ENCODE measurements at regions not wholly inside any gene's neighbourhood (a gene's known extent, or its start where the extent isn't known, plus 50 kb on each side); places are given as distances from the start of the nearest gene placed in this dataset.

- in situ Hi-C loops (cut with MboI; ENCODE audit: low pct_unique_long_range_greater_than_20kb, low sequenced_read_pairs, unreplicated experiment) = no loop called here
- TF ChIP-seq, protein P1, sequence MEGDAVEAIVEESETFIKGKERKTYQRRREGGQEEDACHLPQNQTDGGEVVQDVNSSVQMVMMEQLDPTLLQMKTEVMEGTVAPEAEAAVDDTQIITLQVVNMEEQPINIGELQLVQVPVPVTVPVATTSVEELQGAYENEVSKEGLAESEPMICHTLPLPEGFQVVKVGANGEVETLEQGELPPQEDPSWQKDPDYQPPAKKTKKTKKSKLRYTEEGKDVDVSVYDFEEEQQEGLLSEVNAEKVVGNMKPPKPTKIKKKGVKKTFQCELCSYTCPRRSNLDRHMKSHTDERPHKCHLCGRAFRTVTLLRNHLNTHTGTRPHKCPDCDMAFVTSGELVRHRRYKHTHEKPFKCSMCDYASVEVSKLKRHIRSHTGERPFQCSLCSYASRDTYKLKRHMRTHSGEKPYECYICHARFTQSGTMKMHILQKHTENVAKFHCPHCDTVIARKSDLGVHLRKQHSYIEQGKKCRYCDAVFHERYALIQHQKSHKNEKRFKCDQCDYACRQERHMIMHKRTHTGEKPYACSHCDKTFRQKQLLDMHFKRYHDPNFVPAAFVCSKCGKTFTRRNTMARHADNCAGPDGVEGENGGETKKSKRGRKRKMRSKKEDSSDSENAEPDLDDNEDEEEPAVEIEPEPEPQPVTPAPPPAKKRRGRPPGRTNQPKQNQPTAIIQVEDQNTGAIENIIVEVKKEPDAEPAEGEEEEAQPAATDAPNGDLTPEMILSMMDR (IDR thresholded peaks at IDR 0.05; ENCODE audit: extremely low read depth, insufficient read depth, missing control alignments) = no peak
- DNase-seq (ENCODE audit: low spot score) = no peak
Measured at GRCh38 chr2:150023044-150023443, 435.5 kb upstream of the MMADHC start.

DNA sequence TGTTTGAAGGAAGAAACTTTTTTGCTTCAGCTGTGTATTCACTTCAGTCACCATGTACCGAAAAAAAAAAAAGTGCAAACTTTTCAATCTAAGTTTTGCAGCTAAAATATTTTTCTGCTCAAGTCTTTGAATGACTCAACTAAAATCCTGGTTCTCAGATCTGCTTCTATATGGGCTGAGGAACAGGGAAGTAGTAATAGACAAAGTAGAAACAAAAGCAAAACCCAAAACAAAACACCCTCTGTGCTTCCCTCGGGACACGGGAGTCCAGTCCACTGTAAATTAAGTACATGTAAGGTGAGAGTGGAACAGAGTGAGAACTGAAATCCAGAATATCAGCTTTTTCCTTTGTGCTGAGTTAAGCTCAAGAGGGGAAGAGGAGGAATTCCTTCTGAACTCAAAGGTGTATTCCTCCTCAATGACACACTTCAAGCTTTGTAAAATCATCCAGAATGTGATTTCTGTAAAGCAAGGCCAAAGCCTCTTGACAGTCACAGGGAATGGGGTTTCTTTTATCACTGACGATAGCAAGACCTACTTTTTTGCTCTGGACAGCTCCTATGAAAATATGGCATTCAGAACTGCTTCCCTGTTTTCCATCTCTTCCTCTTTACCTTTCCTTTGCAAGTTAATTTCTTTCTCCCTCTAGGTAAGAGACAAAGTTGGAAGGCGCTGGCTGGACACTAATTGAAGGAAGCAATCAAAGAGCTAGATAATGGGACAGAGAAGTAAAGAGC lies 433.5 kb upstream of the MMADHC start:
- no peak for DNase-seq (ENCODE audit: low spot score)
- TF ChIP-seq, protein P1 (IDR thresholded peaks at IDR 0.05; ENCODE audit: extremely low read depth, insufficient read depth, missing control alignments) = no peak
- in situ Hi-C loops (cut with MboI; ENCODE audit: low pct_unique_long_range_greater_than_20kb, low sequenced_read_pairs, unreplicated experiment) = no loop called here

DNA sequence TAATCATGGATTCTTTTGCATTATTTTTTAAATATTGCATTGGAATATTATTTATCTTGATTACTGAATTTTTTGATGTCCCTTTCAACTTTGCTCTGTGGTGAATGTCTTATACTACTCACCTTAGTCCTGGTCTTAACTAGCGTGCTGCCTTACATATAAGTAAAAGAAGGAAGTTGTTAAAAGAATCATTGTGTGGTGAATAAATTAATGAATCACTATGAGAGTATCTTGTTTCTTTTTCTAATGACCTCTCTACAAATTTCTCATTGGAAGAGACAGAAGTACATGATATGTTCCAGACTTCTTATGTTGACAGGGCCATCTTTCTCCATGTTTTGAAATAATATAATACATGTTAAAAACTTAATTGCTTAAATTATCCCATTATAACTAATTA lies 432.6 kb upstream of the MMADHC start:
- TF ChIP-seq, protein P1 (IDR thresholded peaks at IDR 0.05; ENCODE audit: extremely low read depth, insufficient read depth, missing control alignments) = no peak
- no peak for DNase-seq (ENCODE audit: low spot score)
- in situ Hi-C loops (cut with MboI; ENCODE audit: low pct_unique_long_range_greater_than_20kb, low sequenced_read_pairs, unreplicated experiment) = no loop called here

GRCh38 chr2:150019063-150019462 lies 431.5 kb upstream of the MMADHC start:
- in situ Hi-C loops (cut with MboI; ENCODE audit: low pct_unique_long_range_greater_than_20kb, low sequenced_read_pairs, unreplicated experiment) = no loop called here
- TF ChIP-seq, protein P1 (IDR thresholded peaks at IDR 0.05; ENCODE audit: extremely low read depth, insufficient read depth, missing control alignments) = no peak
- no peak for DNase-seq (ENCODE audit: low spot score)

DNA sequence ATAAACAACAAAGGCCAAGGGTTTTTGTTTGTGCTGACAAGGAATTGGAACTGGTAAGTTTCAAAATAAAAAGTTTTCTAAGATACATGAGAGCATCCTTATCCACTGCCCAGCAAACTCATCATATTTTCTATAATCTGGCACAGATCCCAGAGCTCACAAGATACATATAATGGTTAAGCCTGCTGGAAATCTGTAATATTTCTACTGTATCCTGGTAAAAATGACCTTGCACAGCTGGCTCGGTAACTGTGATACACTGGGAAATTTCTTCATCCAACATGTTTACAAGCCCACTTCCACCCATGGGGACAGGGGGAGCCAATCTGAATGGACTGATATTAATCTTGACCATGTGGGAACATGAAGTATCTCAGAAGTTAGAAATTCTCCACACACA lies 425.4 kb upstream of the MMADHC start:
- DNase-seq (ENCODE audit: low spot score) = no peak
- in situ Hi-C loops (cut with MboI; ENCODE audit: low pct_unique_long_range_greater_than_20kb, low sequenced_read_pairs, unreplicated experiment) = no loop called here
- TF ChIP-seq, protein P1 (IDR thresholded peaks at IDR 0.05; ENCODE audit: extremely low read depth, insufficient read depth, missing control alignments) = no peak

- no peak for DNase-seq (ENCODE audit: low spot score)
- in situ Hi-C loops (cut with MboI; ENCODE audit: low pct_unique_long_range_greater_than_20kb, low sequenced_read_pairs, unreplicated experiment) = no loop called here
- TF ChIP-seq, protein P1 (IDR thresholded peaks at IDR 0.05; ENCODE audit: extremely low read depth, insufficient read depth, missing control alignments) = no peak
Measured at GRCh38 chr2:150011161-150011730, 423.7 kb upstream of the MMADHC start.

Data from GM13977 (cell line).